ENCODE measurements at regions not wholly inside any gene's neighbourhood (a gene's known extent, or its start where the extent isn't known, plus 50 kb on each side); places are given as distances from the start of the nearest gene placed in this dataset.
"Not testable (repeated sequence)": the region's sequence is repeated elsewhere in the genome, so short reads cannot be mapped to it uniquely, and the experiment has no call there.

GRCh38 chr16:21505751-21506520 is 93.4 kb upstream of the METTL9 start:
- not testable (repeated sequence) for TF ChIP-seq CTCF (IDR thresholded peaks at IDR 0.05); TEAD1 (CRISPR knock-in tag; IDR thresholded peaks at IDR 0.05); IRF1 (CRISPR knock-in tag; IDR thresholded peaks at IDR 0.05); ZNF121 (CRISPR knock-in tag; IDR thresholded peaks at IDR 0.05); CREM (CRISPR knock-in tag; IDR thresholded peaks at IDR 0.05)
- TF ChIP-seq, protein P1, sequence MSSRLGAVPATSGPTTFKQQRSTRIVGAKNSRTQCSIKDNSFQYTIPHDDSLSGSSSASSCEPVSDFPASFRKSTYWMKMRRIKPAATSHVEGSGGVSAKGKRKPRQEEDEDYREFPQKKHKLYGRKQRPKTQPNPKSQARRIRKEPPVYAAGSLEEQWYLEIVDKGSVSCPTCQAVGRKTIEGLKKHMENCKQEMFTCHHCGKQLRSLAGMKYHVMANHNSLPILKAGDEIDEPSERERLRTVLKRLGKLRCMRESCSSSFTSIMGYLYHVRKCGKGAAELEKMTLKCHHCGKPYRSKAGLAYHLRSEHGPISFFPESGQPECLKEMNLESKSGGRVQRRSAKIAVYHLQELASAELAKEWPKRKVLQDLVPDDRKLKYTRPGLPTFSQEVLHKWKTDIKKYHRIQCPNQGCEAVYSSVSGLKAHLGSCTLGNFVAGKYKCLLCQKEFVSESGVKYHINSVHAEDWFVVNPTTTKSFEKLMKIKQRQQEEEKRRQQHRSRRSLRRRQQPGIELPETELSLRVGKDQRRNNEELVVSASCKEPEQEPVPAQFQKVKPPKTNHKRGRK (CRISPR knock-in tag; IDR thresholded peaks at IDR 0.05; ENCODE audit: borderline replicate concordance): not testable (repeated sequence)
- TF ChIP-seq, protein P2, sequence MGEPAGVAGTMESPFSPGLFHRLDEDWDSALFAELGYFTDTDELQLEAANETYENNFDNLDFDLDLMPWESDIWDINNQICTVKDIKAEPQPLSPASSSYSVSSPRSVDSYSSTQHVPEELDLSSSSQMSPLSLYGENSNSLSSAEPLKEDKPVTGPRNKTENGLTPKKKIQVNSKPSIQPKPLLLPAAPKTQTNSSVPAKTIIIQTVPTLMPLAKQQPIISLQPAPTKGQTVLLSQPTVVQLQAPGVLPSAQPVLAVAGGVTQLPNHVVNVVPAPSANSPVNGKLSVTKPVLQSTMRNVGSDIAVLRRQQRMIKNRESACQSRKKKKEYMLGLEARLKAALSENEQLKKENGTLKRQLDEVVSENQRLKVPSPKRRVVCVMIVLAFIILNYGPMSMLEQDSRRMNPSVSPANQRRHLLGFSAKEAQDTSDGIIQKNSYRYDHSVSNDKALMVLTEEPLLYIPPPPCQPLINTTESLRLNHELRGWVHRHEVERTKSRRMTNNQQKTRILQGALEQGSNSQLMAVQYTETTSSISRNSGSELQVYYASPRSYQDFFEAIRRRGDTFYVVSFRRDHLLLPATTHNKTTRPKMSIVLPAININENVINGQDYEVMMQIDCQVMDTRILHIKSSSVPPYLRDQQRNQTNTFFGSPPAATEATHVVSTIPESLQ (CRISPR knock-in tag; IDR thresholded peaks at IDR 0.05): not testable (repeated sequence)

Measured in WTC11 (cell line).